WTC11 (cell line): ENCODE measurements at regions not wholly inside any gene's neighbourhood (a gene's known extent, or its start where the extent isn't known, plus 50 kb on each side); places are given as distances from the start of the nearest gene placed in this dataset.

Experiments
- ATAC-seq: fragments of 200-7000 bp; cut with Tn5 transposase; 2 replicates; pipeline ENCODE4 v1.10.0; 2021; ENCODE audit warnings: mild to moderate bottlenecking, moderate library complexity
- CTCF ChIA-PET: fragments of 300-600 bp; sonication (Branson Sonifier 250); formaldehyde crosslinking; loops from one replicate; lab custom pipeline; 2021; ENCODE audit warnings: antibody characterized with exemption; lab: Charles Lee
- POLR2A ChIA-PET: fragments of 350-600 bp; sonication (Branson Sonifier 250); formaldehyde crosslinking; loops from one replicate; lab custom pipeline; 2021; ENCODE audit warnings: antibody characterized with exemption; lab: Charles Lee
- DNase-seq: peaks from one replicate; pipeline ENCODE4 v3.0.0; 2021; ENCODE audit warnings: low spot score
- H3K27ac Mint-ChIP-seq: 2 replicates; pipeline ENCODE4 v1.8.0; 2021; ENCODE audit warnings: mixed read lengths
- H3K27me3 Mint-ChIP-seq: 2 replicates; pipeline ENCODE4 v1.8.0; 2021; ENCODE audit warnings: low read depth, mild to moderate bottlenecking, moderate library complexity, mixed read lengths
- H3K36me3 Mint-ChIP-seq: 2 replicates; pipeline ENCODE4 v1.8.0; 2021; ENCODE audit warnings: mixed read lengths
- H3K4me1 Mint-ChIP-seq: 2 replicates; pipeline ENCODE4 v1.8.0; 2022; ENCODE audit warnings: mixed read lengths
- H3K4me3 Mint-ChIP-seq: 2 replicates; pipeline ENCODE4 v1.8.0; 2021; ENCODE audit warnings: mild to moderate bottlenecking, moderate library complexity, mixed read lengths
- H3K9me3 Mint-ChIP-seq: 2 replicates; pipeline ENCODE4 v1.8.0; 2021; ENCODE audit warnings: mixed read lengths
- CTCF ChIP-seq: fragments of 200-600 bp; IDR thresholded peaks from 2 replicates; pipeline ENCODE4 v1.8.0; 2022; ENCODE audit warnings: antibody characterized with exemption
- E2F1 ChIP-seq: sonication (generic); formaldehyde crosslinking; IDR thresholded peaks from 2 replicates; pipeline ENCODE4 v1.8.0; 2022; ENCODE audit warnings: mild to moderate bottlenecking, missing genetic modification reagents
- FOXK1 ChIP-seq: sonication (generic); formaldehyde crosslinking; IDR thresholded peaks from 2 replicates; pipeline ENCODE4 v1.8.0; 2022; ENCODE audit warnings: mild to moderate bottlenecking, moderate library complexity, missing genetic modification reagents
- GRHL2 ChIP-seq: fragments of 250-450 bp; sonication (Bioruptor Pico); IDR thresholded peaks from 2 replicates; pipeline ENCODE4 v1.8.0; 2022; ENCODE audit warnings: mild to moderate bottlenecking, moderate library complexity; ENCODE audit not compliant: insufficient replicate concordance, severe bottlenecking
- NFE2L1 ChIP-seq: sonication (generic); formaldehyde crosslinking; IDR thresholded peaks from 2 replicates; pipeline ENCODE4 v1.8.1; 2023; ENCODE audit warnings: missing genetic modification reagents
- PRRX2 ChIP-seq: fragments of 250-450 bp; sonication (Bioruptor Pico); IDR thresholded peaks from 2 replicates; pipeline ENCODE4 v1.8.0; 2021; ENCODE audit warnings: mild to moderate bottlenecking
- TEAD4 ChIP-seq: sonication (generic); formaldehyde crosslinking; IDR thresholded peaks from 2 replicates; pipeline ENCODE4 v1.8.0; 2022; ENCODE audit warnings: mild to moderate bottlenecking, missing genetic modification reagents
- ZNF263 ChIP-seq: sonication (generic); formaldehyde crosslinking; IDR thresholded peaks from 2 replicates; pipeline ENCODE4 v1.8.1; 2022; ENCODE audit warnings: low read depth, mild to moderate bottlenecking, moderate library complexity, missing genetic modification reagents
- ZNF281 ChIP-seq: sonication (generic); formaldehyde crosslinking; IDR thresholded peaks from 2 replicates; pipeline ENCODE4 v1.8.0; 2023; ENCODE audit warnings: mild to moderate bottlenecking, missing genetic modification reagents
- ZNF317 ChIP-seq: sonication (generic); formaldehyde crosslinking; IDR thresholded peaks from 2 replicates; pipeline ENCODE4 v1.8.1; 2023; ENCODE audit warnings: low read depth, mild to moderate bottlenecking, moderate library complexity, missing genetic modification reagents, borderline replicate concordance
- ZNF425 ChIP-seq: fragments of 250-450 bp; sonication (Bioruptor Pico); conservative IDR thresholded peaks from 2 replicates; pipeline ENCODE4 v1.9.0; 2021; ENCODE audit warnings: mild to moderate bottlenecking
- ZNF671 ChIP-seq: fragments of 250-450 bp; sonication (Bioruptor Pico); IDR thresholded peaks from 2 replicates; pipeline ENCODE4 v1.8.0; 2021; ENCODE audit warnings: mild to moderate bottlenecking
- ZSCAN18 ChIP-seq: fragments of 250-450 bp; sonication (Bioruptor Pico); IDR thresholded peaks from 2 replicates; pipeline ENCODE4 v2.1.2; 2022; ENCODE audit warnings: mild to moderate bottlenecking, moderate library complexity

- H3K4me3 Mint-ChIP-seq = no peak overlapping the region
- no peaks in the 10 kb centered on the region for H3K36me3 Mint-ChIP-seq
- no peaks in the 10 kb centered on the region for H3K4me1 Mint-ChIP-seq
- TF ChIP-seq NFE2L1 (CRISPR knock-in tag) (no peak), ZNF281 (CRISPR knock-in tag) (no peak), GRHL2 (no peak), ZNF671 (CRISPR knock-in tag) (no peak), E2F1 (CRISPR knock-in tag) (no peak)
- ATAC-seq (peak; percentile 98), DNase-seq (peak; percentile 58)
- no peaks in the 10 kb centered on the region; the same call in none of the 2 replicates for H3K27me3 Mint-ChIP-seq
- no peak overlapping the region for H3K27ac Mint-ChIP-seq
- POLR2A ChIA-PET = no interaction called here
- 0 out of 2 replicates have a peak, but pooled peaks cover 5% of the 10 kb centered on the region for H3K9me3 Mint-ChIP-seq
- CTCF ChIA-PET = interaction anchor here (0.7 to 3.1 kb wide), 31 partner anchors 11 to 862 kb away, joined by 3 to 20 read pairs (median 5); partner anchors contain the start of genes LINC00237 and PAX1
These were observed 131.5 kb upstream of the RALGAPA2 start for GRCh38 chr20:20843982-20844381.

GRCh38 chr20:20839771-20840170 is 127.3 kb upstream of the RALGAPA2 start:
- Mint-ChIP-seq H3K27me3 (peaks cover 3% of the 10 kb centered on the region), H3K4me1 (peaks cover 6% of the 10 kb centered on the region; the same call in 1 of the 2 replicates), H3K4me3 (no peak overlapping the region), H3K9me3 (0 out of 2 replicates have a peak, but pooled peaks cover 5% of the 10 kb centered on the region), H3K27ac (no peak overlapping the region), H3K36me3 (no peaks in the 10 kb centered on the region)
- ATAC-seq (no peak), DNase-seq (no peak)
- ChIA-PET CTCF (interaction anchor here (0.6 to 5.2 kb wide), 5 partner anchors 14 to 682 kb away, joined by 3 to 48 read pairs (median 6); no protein-coding TSS in a partner anchor), POLR2A (no interaction called here)
- TF ChIP-seq ZNF425 (CRISPR knock-in tag) (no peak), ZNF263 (CRISPR knock-in tag) (no peak), TEAD4 (CRISPR knock-in tag) (no peak), ZSCAN18 (CRISPR knock-in tag) (no peak), ZNF317 (CRISPR knock-in tag) (no peak), FOXK1 (no peak)

GRCh38 chr20:20837574-20838021 is 125.2 kb upstream of the RALGAPA2 start:
- CTCF ChIA-PET = interaction anchor here (0.6 to 5.2 kb wide), 41 partner anchors 8 to 1764 kb away, joined by 3 to 48 read pairs (median 4); partner anchors contain the start of gene KIZ
- H3K9me3 Mint-ChIP-seq = peaks cover 10% of the 10 kb centered on the region; the same call in 1 of the 2 replicates
- H3K4me3 Mint-ChIP-seq = peak overlapping the region; percentile 46
- ATAC-seq = peak; percentile 78
- H3K27me3 Mint-ChIP-seq = peaks cover 3% of the 10 kb centered on the region
- POLR2A ChIA-PET = no interaction called here
- TF ChIP-seq CTCF (peak; percentile 67), PRRX2 (CRISPR knock-in tag) (no peak)
- no peaks in the 10 kb centered on the region for H3K36me3 Mint-ChIP-seq
- H3K27ac Mint-ChIP-seq = no peak overlapping the region
- H3K4me1 Mint-ChIP-seq = peaks cover 6% of the 10 kb centered on the region; the same call in 1 of the 2 replicates
- DNase-seq = peak; percentile 68
